Putamen (tissue), 1 donor: ENCODE measurements at regions not wholly inside any gene's neighbourhood (a gene's known extent, or its start where the extent isn't known, plus 50 kb on each side); places are given as distances from the start of the nearest gene placed in this dataset.
"Not testable (repeated sequence)": the region's sequence is repeated elsewhere in the genome, so short reads cannot be mapped to it uniquely, and the experiment has no call there.

ENCODE experiments used
- DNase-seq: peaks from one replicate; pipeline ENCODE4 v3.0.0-alpha.2; 2016; ENCODE audit warnings: low spot score

DNA sequence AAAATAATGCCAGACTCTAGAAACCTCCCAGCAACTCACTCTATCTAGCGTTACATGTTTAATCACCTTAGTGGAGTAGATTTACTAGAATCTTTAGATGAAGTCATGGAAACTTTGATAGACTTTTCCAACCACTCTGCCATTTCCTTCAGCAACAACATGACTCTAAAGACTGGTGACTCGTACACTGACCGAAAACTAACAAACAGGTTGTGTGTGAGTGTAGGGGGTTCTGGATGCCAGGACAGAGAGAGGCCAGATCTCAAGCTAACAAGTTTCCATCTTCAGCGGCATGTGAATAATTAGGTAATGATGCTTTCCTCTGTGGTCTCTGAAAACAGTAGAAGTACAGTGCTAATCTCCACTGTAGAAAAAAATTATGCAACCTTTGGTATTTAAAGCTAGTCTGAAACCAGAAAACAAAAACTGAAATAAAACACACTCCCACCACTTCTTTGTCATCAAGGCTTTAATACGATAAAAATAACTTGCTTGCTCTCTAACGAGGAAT lies 286.4 kb downstream of the PRDM5 start:
- no peak for DNase-seq

DNA sequence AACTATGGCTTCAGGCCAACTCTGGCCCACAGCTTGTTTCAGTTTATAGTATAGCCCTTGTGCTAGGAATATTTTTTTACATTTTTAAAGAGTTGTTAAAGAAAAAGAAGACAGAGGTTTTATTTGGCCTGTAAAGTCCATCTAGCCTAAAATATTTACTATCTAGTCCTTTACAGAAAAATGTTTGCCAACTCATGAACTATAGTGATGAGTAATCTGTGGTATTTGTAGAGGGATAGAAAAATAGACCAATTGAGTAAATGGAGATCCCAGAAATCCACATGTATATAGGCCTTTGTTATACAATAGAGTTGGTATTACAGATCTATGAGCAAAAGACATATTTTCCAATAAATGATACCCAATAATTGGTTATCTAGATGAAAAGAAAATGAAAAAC lies 288.7 kb downstream of the PRDM5 start:
- DNase-seq, result no peak

DNA sequence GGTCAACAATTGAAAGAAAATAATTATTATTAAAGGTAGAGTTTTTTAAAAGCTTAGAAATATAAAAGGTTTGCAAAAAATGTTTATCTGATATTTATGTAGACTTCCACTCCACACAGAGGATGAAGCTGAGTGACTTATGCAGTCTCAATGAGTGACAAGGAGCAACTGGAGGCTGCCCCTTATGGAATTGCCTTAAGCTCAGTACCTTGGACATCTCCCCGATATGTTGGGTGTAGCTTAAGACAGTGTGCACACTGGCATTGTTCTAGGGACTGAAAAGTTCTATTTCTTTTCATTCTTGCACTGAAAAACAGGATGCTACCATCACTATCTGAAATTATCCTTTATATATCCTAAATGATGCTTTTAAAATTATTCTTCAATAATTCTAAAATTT lies 292.1 kb downstream of the PRDM5 start:
- DNase-seq, result no peak

DNA sequence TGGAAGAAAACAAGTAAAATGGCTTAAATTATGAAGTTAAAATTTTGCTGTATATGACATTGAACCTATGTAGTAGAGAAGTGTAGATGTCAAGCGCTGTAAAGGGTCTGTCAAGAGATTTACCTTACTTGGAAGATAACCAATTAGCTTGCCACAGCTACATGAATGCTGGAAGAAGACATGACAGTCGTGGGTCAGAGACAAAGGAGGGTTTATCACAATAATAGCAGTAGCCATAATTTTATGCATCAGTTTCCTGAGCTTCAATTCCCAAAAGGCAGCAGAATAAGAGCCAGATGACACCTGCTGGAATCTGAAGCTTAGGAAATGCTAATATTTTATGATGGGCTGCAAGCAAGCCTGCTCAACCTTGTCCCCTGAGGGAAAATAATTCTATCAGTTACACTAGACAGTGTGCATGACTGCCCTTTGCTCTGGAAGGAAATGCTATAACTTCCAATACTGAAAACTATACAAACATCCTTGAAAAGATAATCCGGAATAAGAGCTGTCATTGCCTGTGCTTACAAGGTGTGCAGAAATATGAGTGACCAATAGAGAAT lies 292.9 kb downstream of the PRDM5 start:
- no peak for DNase-seq

DNA sequence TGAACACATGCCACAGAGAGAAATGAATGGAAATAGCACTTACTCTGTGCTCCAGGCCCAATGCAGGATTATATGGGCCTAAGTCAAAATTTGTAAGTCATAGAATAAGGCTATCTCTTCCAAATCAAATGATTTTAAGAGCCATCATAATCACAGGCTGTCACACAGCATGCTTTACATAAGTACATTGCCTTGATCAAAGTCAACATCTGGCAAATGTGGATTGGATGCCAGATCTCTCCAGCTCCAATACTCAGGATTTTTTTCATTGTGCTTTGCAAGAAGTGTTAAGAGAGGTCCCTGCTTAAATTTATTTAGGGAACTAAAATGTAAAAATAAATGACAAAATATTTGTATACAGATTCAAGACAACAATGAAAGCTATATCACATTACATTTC lies 299.9 kb downstream of the PRDM5 start:
- DNase-seq, result no peak

DNA sequence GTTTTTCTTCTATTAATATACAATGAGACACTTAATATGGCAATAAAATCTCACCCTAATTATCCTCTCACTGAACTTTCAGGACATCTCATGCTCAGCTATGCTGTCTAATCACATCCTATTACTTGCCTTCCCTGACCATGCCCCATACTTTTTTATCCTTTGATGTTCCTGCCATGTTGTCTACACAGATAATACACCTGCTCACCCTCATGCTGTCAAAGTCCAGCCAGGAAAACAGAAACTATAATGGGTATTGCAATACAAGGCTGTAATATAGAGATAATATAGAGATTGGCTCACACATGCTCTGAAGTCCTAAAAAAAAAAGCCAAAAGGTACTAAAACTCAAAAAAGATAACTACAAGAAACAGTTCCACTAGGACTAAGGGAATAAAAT lies 305.4 kb downstream of the PRDM5 start:
- DNase-seq, result no peak

DNA sequence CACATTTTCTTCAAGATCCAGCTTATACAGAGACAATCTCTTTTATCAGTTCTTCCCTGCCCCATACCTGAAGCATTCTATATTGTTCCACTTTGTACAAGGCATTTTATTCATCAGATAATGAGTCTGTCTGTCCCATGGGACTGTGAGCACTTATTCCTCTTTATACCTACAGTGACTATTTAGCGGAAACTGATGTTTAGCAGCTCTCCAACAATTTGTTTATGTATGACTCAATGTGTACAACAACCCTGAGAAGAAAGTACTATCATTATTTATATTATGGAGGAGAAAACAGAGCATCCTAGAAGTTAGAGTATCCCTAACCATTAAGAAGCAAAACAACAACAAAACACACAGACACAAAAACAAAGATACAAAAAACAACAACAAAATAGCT lies 306.5 kb downstream of the PRDM5 start:
- DNase-seq, result no peak

DNA sequence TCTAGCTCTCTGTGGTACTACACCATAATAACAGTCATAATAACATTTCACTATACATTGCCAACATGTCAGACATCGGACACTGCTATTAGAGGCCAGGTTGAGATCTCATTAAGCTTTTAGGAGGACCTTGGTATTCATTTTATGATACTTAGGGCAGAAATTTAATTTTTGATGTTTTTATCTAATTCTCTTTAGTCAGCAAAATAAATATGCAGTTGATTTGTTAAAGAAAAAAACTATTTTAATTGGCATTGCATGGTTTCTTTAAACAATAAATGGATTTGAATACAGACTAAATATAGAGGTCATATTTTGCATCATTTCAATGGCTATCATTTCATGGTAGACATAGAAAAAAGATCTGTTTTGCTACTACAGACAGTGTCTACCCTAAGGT lies 308.7 kb downstream of the PRDM5 start:
- DNase-seq, result no peak

DNA sequence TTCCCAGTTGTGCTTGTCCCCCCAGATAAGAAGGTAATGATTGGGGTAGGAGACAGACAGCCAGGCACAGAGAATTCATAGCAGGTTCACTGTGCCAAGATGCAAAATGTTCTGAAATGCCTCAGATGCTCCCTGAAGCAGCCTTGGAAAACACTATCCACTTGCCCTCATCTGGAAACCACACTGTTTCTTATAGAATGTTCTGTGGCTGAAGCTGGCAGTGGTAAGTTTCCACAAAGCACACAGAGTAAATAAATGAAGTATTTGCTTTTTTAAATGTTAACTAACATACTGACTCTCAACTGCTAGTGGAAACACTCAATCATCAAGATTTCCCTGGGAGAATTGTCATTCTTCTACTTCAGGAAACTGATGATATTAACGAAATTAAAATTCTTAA lies 311.4 kb downstream of the PRDM5 start:
- DNase-seq, result no peak

DNA sequence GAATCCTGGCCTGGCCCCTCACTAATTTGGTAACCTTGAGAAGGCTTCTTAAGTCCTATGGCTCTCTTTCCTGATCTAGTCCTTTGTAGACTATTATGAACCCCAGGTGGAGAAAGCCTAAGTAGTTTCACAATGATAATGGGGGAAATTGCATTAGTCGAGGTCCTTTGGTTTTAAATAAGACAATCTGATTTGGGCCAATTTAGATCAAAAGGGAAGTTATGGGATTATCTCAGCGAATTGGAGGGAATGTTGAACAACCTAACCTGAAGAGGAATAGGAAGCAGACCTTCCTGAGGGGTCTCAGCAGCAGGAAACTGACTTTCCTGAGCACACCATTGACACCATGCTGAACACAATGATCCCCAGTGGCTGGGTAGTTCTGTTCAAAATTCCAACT lies 331.5 kb downstream of the PRDM5 start:
- no peak for DNase-seq

DNA sequence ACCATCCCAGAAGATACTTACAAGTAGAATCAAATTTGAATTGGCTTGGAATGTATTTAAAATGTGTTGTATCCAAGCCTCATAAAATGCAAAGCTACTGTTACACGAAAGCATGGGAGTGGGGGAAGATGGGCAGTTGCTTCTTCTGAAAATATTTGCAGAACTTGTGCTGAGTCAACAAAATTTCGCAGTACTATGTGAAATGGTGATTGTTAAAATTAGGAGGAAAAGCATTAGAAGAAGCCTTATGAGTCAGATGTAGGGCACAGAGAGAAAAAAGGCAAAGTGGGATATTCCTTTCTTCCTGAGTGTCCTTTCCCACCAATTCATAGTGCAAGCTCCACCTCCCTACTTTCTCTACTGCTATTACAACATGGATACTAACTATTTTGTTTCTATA lies 332.7 kb downstream of the PRDM5 start:
- no peak for DNase-seq

DNA sequence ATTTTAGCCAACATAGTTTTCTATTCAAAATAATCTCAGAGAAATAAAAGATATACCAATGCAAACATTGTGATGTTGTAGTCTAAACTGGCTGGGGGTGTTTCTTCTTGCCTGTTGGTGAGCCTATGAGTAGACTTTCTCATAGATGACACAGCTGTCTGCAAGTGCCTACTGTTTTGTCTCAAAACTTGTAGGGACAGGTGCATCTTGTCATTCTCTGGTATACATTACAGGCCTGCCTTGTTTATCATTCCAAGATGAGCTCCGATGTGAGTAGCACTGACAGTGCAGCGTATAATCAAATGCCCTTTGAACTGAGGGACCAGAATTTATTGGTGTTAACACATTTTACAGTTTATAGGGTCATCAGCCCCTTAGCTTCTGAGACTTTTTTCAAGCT lies 353.8 kb downstream of the PRDM5 start:
- no peak for DNase-seq

DNA sequence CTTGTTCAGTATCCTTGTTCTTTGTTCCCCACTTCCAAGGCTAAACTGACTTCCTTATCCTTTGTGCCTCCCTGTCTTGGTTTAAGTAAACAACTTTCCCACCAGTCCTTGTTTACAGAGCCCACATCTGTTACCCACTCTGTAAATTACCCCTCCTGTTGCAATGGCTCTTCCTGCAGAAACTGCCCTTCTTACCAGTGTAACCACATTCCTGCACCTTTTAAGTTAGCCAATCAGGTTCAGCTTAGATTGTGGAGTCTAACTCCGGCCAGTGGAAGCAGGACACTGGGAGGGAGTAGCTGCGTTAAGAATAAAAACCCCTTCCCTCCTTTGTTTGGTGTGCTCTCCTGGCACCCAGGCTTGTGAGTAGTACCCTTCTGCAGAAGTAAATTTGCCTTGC lies 360.9 kb downstream of the PRDM5 start:
- no peak for DNase-seq

DNA sequence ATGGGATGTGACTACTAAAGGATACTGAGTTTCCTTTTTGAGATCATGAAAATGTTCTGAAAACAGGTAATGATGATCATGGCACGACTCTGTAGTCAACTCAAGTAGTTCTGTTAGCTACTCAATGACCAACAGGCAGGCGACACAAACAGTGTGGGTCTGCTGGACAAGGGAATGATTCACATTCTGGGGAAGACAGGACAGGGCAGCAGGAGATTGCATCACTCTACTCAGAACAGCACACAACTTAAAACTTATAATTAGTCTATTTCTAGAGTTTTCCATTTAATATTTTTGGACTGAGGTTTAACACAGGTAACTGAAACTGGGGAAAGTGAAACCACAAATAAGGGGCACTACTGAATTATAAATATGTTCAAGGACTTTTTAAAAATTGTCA lies 365.2 kb downstream of the PRDM5 start:
- DNase-seq, result no peak

DNA sequence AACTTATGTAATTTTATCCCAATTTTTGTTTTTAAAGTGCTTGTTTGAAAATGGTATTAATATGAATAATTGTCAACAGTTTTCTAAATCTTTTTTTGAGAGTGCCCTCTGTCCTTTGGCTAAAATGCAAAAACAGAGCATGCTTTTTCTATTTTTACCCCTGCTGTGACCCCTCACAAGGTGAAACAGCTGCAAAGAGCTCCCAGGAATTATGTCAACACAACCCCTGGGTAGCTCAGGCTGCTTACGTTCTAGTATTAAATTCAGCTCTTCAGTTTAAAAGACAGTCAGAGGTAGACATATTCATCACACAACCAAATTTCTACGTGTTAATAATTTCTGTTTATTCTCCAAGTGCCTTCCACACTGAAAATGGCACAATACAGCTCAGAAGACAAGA lies 367.5 kb downstream of the PRDM5 start:
- no peak for DNase-seq

DNA sequence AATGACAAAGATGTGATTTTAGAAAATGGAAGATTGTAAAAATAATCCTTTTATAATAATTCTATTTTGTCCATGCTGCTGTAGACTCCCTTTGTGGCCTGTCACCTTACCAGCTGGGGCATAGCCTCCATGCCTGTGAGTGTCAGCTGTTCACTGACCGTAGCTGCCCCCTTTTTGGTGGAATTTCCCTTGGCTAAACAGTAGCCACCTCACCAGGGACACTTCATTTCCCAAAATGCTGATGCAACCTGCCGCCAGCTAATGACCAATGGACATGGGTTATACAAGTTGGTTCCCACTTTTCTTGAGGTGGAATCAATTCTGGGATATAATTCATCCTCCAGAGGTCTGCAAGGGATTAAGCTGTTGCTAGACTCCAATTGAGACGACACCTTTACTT lies 368.4 kb downstream of the PRDM5 start:
- no peak for DNase-seq

DNA sequence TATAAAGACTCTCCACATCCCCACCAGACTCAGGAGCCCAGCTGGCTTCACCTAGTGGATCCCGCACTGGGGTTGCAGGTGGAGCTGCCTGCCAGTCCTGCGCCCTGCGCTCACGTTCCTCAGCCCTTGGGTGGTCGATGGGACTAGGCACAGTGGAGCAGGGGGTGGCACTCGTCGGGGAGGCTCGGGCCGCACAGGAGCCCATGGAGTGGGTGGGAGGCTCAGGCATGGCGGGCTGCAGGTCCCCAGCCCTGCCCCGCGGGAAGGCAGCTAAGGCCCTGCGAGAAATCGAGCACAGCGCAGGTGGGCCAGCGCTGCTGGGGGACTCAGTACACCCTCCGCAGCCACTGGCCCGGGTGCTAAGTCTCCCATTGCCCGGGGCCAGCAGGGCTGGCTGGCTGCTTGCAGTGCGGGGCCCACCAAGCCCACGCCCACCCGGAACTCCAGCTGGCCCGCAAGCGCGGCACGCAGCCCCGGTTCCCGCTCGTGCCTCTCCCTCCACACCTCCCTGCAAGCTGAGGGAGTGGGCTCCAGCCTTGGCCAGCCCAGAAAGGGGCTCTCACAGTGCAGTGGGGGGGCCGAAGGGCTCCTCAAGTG lies 371.8 kb downstream of the PRDM5 start:
- not testable (repeated sequence) for DNase-seq

DNA sequence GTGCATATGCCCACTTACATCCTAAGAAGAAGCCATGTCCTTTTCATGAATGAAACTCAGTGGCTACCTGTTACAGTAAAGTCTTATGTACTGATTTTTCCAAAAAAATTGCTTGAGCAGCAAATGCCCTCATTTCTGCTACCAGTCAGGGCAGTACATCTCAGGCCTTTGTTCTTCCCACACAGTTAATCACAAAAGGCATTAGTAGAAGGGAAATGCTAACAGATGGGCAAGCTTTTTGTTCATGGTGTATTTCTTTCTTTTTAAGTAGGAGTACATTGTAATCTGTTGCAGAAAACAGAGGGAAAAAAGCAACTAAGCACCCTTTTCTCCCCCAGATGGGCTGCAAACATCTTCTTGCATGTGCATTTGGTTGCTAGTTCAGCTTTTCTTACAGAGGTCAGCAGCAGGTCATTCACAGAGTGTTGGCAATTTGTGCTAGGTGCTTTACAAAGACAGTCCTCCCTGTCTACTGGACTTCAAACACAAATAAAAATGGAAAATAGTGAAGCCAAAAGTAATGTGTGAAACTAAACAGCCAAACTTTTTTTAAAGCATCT lies 373.4 kb downstream of the PRDM5 start:
- no peak for DNase-seq

DNA sequence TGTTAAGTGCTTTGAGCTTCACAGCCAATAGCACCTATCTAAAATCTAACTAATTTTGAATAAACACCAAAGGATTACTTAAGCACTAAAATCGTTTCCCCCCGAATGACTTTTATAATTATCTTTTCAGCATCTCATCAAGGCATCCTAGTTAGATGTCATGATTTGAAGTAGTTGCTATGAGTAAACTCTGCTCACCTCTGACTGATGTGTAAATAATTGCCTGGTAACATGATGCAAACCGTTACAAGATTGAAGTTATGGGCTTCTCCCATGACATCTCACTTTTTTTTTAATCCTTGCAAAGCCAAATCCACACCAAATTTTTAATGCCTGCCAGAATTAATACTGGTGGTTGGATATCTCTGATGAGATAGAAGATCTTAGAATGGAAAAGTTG lies 377.1 kb downstream of the PRDM5 start:
- DNase-seq, result no peak

DNA sequence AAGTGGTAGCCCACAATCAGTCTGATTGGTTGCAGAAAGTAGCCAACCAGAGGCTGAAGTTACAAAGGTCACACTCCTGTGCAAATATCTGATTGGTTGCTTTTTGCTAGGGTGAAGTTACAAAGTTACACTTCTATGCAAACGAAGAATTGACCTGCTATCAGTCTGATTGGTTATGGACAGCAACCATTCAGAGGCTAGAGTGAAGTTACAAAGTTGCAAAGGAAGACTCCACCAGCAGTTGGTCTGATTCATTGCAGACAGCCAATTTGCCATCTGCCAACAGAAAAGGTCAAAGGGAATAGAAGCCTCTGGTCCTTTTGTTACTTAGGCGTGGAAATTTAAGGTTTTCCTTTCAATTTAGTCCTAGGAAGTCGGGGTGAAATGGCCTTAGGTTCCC lies 377.7 kb downstream of the PRDM5 start:
- DNase-seq, result no peak

DNA sequence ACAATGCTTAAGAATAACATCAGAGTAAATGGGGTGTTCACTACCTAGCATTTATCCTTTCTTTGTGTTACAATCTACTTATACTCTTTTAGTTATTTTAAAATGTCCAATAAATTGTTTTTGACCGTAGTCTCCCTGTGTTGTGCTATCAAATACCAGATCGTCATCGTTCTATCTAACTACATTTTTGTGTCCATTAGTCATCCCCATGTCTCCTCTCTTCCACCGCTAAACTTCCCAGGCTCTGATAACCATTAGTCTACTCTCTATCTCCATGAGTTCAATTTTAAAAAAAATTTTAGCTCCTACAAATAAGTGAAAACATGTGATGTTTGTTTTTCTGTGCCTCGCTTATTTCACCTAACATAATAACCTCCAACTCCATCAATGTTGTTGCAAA lies 381.9 kb downstream of the PRDM5 start:
- no peak for DNase-seq

DNA sequence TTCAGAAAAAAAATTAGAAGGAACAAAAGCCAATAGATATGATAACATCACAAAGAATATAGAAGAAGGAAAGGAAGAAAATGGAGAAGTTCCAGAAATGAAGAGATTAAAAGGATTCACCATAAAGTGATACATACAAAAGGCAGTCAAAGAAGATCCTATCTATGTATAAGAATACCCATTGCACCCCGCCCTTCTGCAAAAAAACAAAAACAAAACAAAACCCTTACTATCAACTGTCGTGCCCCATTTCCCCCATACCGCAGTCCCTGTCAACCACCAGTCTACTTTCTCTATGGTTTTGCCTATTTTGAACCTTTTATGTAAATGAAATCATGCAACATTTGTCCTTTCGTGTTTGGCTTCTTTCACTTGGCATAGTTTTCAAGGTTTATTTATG lies 385.6 kb downstream of the PRDM5 start:
- no peak for DNase-seq

DNA sequence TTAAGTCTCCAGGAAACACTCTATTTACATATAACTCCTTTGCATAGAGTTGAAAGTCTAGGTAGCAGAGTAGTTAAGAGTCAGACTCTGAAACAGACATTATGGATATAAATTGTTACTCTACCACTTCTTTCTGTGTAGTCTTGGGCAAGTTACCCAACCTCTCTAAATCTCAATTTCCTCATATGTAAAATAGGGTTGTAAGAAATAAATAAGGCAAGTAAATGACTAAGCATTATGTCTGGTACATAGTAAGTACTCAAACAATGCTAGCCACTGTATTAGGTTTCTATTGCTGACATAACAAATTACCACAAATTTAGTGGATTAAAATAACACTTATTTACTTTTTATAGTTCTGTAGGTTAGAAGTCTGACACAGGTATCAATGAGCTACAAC lies 394.1 kb downstream of the PRDM5 start:
- DNase-seq, result no peak

DNA sequence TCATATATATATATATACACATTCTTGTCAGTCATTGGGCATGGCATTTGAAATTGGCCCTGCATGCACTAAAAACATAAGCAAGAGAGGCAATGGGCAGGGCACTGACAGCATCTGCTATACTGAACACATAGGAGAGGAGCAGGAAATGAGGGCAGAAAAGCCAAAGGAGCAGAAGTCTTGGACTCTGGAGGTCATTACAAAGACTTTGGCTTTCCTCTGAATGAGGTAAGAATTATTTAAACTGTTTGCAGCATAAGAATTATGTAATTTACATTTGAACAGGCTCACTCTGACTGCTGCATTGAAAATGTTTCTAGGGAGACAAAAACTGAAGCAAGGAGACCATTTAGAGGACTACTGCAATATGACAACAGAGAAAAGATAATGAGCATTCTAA lies 396.5 kb downstream of the PRDM5 start:
- no peak for DNase-seq
